Aorta (tissue), 5 donors: ENCODE measurements at regions not wholly inside any gene's neighbourhood (a gene's known extent, or its start where the extent isn't known, plus 50 kb on each side); places are given as distances from the start of the nearest gene placed in this dataset.
"Not testable (repeated sequence)": the region's sequence is repeated elsewhere in the genome, so short reads cannot be mapped to it uniquely, and the experiment has no call there.

ENCODE experiments used
- ATAC-seq: fragments of 200-7000 bp; cut with Tn5 transposase; one replicate; pipeline ENCODE4 v1.9.1; 2022; ENCODE audit warnings: moderate library complexity; ENCODE audit not compliant: low FRiP score
- DNase-seq, 2 donors: peaks; one replicate each; pipeline ENCODE4 v3.0.0-alpha.2; 2020
- H3K27ac ChIP-seq, 2 donors: one replicate each; pipeline ENCODE4 v1.5.1; 2013; ENCODE audit warnings: low read length in 2 of 2, mild to moderate bottlenecking in 2 of 2, moderate library complexity in 2 of 2, control low read depth in 1 of 2, inconsistent platforms in 1 of 2, low read depth in 1 of 2
- H3K27me3 ChIP-seq, 2 donors: one replicate each; pipeline ENCODE4 v1.6.1; 2013; ENCODE audit warnings: control low read depth in 1 of 2, low read length in 1 of 2, mild to moderate bottlenecking in 1 of 2, moderate library complexity in 1 of 2; ENCODE audit not compliant: insufficient read depth in 2 of 2, control insufficient read depth in 1 of 2
- H3K36me3 ChIP-seq, 2 donors: one replicate each; pipeline ENCODE4 v1.6.1; 2013; ENCODE audit warnings: control low read depth in 1 of 2, low read length in 1 of 2, mild to moderate bottlenecking in 1 of 2; ENCODE audit not compliant: insufficient read depth in 2 of 2, control insufficient read depth in 1 of 2
- H3K4me1 ChIP-seq, 2 donors: one replicate each; pipeline ENCODE4 v1.6.1; 2013; ENCODE audit warnings: low read length in 2 of 2, control low read depth in 1 of 2, mild to moderate bottlenecking in 1 of 2, moderate library complexity in 1 of 2; ENCODE audit not compliant: insufficient read depth in 2 of 2, control insufficient read depth in 1 of 2
- H3K4me3 ChIP-seq, 2 donors: one replicate each; pipeline ENCODE4 v1.5.1; 2013; ENCODE audit warnings: low read length in 2 of 2, control low read depth in 1 of 2, mild to moderate bottlenecking in 1 of 2
- H3K9me3 ChIP-seq: one replicate; pipeline ENCODE4 v1.6.1; 2013; ENCODE audit warnings: mild to moderate bottlenecking, low read length; ENCODE audit not compliant: control insufficient read depth
- WGBS, 2 donors: extraction: QIAGEN DNeasy Blood & Tissue Kit; methylation state at CpG; one replicate each; pipeline ENCODE4 v1.1.7; 2013; 5-methylcytosine and 5-hydroxymethylcytosine counted together
- intact Hi-C, 2 donors: fragments of 100-400 bp; cut with DNase I; formaldehyde crosslinking; loops; one replicate each; pipeline versions ENCODE4 v1.14.2 to v1.15.0; 2022
- donor health status: healthy with polysubstance abuse.
- donor health status: Bipolar disorder and iron deficiency.
- donor health status: DM: no; HTN: no; CAD: no.
- donor health status: DM: no; HTN: no; CAD: no.
- donor health status: DM: yes; HTN: yes; CAD: no.

GRCh38 chr20:24850176-24850575, 98.9 kb upstream of the CST7 start:
- 73 to 76% methylated on average over 5 of the region's 5 CpGs for WGBS, 2 donors
- ATAC-seq (no peak), DNase-seq (no peak)
- intact Hi-C loops: no loop called here
- no peaks in the 10 kb centered on the region for H3K4me1 ChIP-seq
- no peak overlapping the region for H3K4me3 ChIP-seq
- H3K36me3 ChIP-seq: no peaks in the 10 kb centered on the region
- no peak overlapping the region for H3K27ac ChIP-seq
- H3K27me3 ChIP-seq: no peaks in the 10 kb centered on the region
- peaks cover 2% of the 10 kb centered on the region for H3K9me3 ChIP-seq

GRCh38 chr20:24851346-24852019, 97.6 kb upstream of the CST7 start:
- DNase-seq (no peak), ATAC-seq (no peak)
- Histone ChIP-seq H3K4me1 (no peaks in the 10 kb centered on the region), H3K27me3 (no peaks in the 10 kb centered on the region), H3K9me3 (peaks cover 2% of the 10 kb centered on the region), H3K36me3 (no peaks in the 10 kb centered on the region), H3K4me3 (no peak overlapping the region), H3K27ac (no peak overlapping the region)
- intact Hi-C loops: no loop called here
- 78 to 86% methylated on average over 3 of the region's 3 CpGs for WGBS, 2 donors

GRCh38 chr20:24853916-24854315, 95.2 kb upstream of the CST7 start:
- 5% methylated on average over 1 of the region's 1 CpG for WGBS, 2 donors
- no peaks in the 10 kb centered on the region for H3K27me3 ChIP-seq
- peaks cover 2% of the 10 kb centered on the region for H3K9me3 ChIP-seq
- DNase-seq: no peak
- H3K4me1 ChIP-seq: no peaks in the 10 kb centered on the region
- no peak overlapping the region for H3K4me3 ChIP-seq
- intact Hi-C loops: no loop called here
- no peaks in the 10 kb centered on the region for H3K36me3 ChIP-seq
- no peak overlapping the region for H3K27ac ChIP-seq
- ATAC-seq: no peak

GRCh38 chr20:24855848-24856247, 93.2 kb upstream of the CST7 start:
- no peak overlapping the region for H3K27ac ChIP-seq
- no peaks in the 10 kb centered on the region for H3K36me3 ChIP-seq
- intact Hi-C loops: no loop called here
- 98 to 100% methylated on average over 1 of the region's 1 CpG for WGBS, 2 donors
- H3K9me3 ChIP-seq: no peaks in the 10 kb centered on the region
- ATAC-seq (no peak), DNase-seq (no peak)
- no peaks in the 10 kb centered on the region for H3K4me1 ChIP-seq
- no peak overlapping the region for H3K4me3 ChIP-seq
- H3K27me3 ChIP-seq: no peaks in the 10 kb centered on the region

GRCh38 chr20:24858500-24858899, 90.6 kb upstream of the CST7 start:
- H3K4me1 ChIP-seq, H3K27me3 ChIP-seq, H3K36me3 ChIP-seq, ATAC-seq, H3K9me3 ChIP-seq, intact Hi-C loops, H3K4me3 ChIP-seq, DNase-seq, H3K27ac ChIP-seq: not testable (repeated sequence)
- WGBS, 2 donors: 88 to 91% methylated on average over 9 of the region's 9 CpGs

- DNase-seq: no peak
- no peaks in the 10 kb centered on the region for H3K4me1 ChIP-seq
- 93% methylated on average over 8 of the region's 8 CpGs for WGBS, 2 donors
Measured at GRCh38 chr20:24859539-24859938, 89.5 kb upstream of the CST7 start.

GRCh38 chr20:24862186-24862585, 86.9 kb upstream of the CST7 start:
- no peak overlapping the region for H3K4me3 ChIP-seq
- intact Hi-C loops: no loop called here
- no peak overlapping the region for H3K27ac ChIP-seq
- WGBS, 2 donors: 83% methylated on average over 4 of the region's 4 CpGs
- H3K27me3 ChIP-seq: no peaks in the 10 kb centered on the region
- DNase-seq: no peak
- peaks cover 5% of the 10 kb centered on the region for H3K9me3 ChIP-seq
- H3K36me3 ChIP-seq: no peaks in the 10 kb centered on the region
- H3K4me1 ChIP-seq: no peaks in the 10 kb centered on the region
- no peak for ATAC-seq

More at GRCh38 chr20:24859539-24859938, 89.5 kb upstream of the CST7 start:
- no peak for ATAC-seq
- Histone ChIP-seq H3K4me3 (no peak overlapping the region), H3K27ac (no peak overlapping the region), H3K27me3 (no peaks in the 10 kb centered on the region), H3K36me3 (no peaks in the 10 kb centered on the region), H3K9me3 (peaks cover under 1% of the 10 kb centered on the region)
- intact Hi-C loops: no loop called here

- no peak overlapping the region for H3K27ac ChIP-seq
- peaks cover 5% of the 10 kb centered on the region for H3K9me3 ChIP-seq
- DNase-seq: no peak
- 73 to 75% methylated on average over 6 of the region's 6 CpGs for WGBS, 2 donors
- intact Hi-C loops: no loop called here
- no peak for ATAC-seq
- H3K4me3 ChIP-seq: no peak overlapping the region
- no peaks in the 10 kb centered on the region for H3K4me1 ChIP-seq
- no peaks in the 10 kb centered on the region for H3K36me3 ChIP-seq
- no peaks in the 10 kb centered on the region for H3K27me3 ChIP-seq
Measured at GRCh38 chr20:24862606-24863005, 86.5 kb upstream of the CST7 start.

- ATAC-seq (no peak), DNase-seq (no peak)
- H3K4me3 ChIP-seq: no peak overlapping the region
- intact Hi-C loops: no loop called here
- H3K9me3 ChIP-seq: peaks cover 5% of the 10 kb centered on the region
- 66 to 91% methylated on average over 2 of the region's 2 CpGs for WGBS, 2 donors
- H3K36me3 ChIP-seq: no peaks in the 10 kb centered on the region
- no peaks in the 10 kb centered on the region for H3K27me3 ChIP-seq
- no peak overlapping the region for H3K27ac ChIP-seq
- no peaks in the 10 kb centered on the region for H3K4me1 ChIP-seq
Measured at GRCh38 chr20:24863356-24863755, 85.7 kb upstream of the CST7 start.
